AG04450 (cell line): ENCODE measurements at regions not wholly inside any gene's neighbourhood (a gene's known extent, or its start where the extent isn't known, plus 50 kb on each side); places are given as distances from the start of the nearest gene placed in this dataset.

Source experiments
- CTCF ChIA-PET: fragments of 300-600, 350-600 bp; formaldehyde crosslinking; extraction: SDS; loops from one replicate; lab custom pipeline; 2022; ENCODE audit warnings: antibody characterized with exemption, inconsistent platforms; lab: Charles Lee
- POLR2A ChIA-PET: fragments of 350-600 bp; formaldehyde crosslinking; extraction: SDS; loops from one replicate; lab custom pipeline; 2021; ENCODE audit warnings: antibody characterized with exemption, inconsistent platforms; lab: Yijun Ruan, JAX
- DNase-seq: peaks from one replicate; pipeline ENCODE4 v3.0.0-alpha.2; 2011; ENCODE audit warnings: low read depth, low spot score
- H3K27ac ChIP-seq: one replicate; pipeline ENCODE4 v1.5.1; 2012; ENCODE audit warnings: low read depth, low read length, control low read depth
- H3K27me3 ChIP-seq: one replicate; pipeline ENCODE4 v1.6.0; 2012; ENCODE audit warnings: low read length; ENCODE audit not compliant: control insufficient read depth, insufficient read depth
- H3K4me3 ChIP-seq: 2 replicates; pipeline ENCODE4 v1.5.1; 2011; ENCODE audit warnings: mild to moderate bottlenecking, low read depth, low read length, control low read depth
- H3K9me3 ChIP-seq: 2 replicates; pipeline ENCODE4 v1.5.1; 2012; ENCODE audit warnings: low read length; ENCODE audit not compliant: control insufficient read depth, insufficient read depth
- CTCF ChIP-seq: IDR thresholded peaks from 2 replicates; pipeline ENCODE4 v1.5.1; 2011; ENCODE audit warnings: low read depth, low read length, control low read depth, inconsistent platforms

DNA sequence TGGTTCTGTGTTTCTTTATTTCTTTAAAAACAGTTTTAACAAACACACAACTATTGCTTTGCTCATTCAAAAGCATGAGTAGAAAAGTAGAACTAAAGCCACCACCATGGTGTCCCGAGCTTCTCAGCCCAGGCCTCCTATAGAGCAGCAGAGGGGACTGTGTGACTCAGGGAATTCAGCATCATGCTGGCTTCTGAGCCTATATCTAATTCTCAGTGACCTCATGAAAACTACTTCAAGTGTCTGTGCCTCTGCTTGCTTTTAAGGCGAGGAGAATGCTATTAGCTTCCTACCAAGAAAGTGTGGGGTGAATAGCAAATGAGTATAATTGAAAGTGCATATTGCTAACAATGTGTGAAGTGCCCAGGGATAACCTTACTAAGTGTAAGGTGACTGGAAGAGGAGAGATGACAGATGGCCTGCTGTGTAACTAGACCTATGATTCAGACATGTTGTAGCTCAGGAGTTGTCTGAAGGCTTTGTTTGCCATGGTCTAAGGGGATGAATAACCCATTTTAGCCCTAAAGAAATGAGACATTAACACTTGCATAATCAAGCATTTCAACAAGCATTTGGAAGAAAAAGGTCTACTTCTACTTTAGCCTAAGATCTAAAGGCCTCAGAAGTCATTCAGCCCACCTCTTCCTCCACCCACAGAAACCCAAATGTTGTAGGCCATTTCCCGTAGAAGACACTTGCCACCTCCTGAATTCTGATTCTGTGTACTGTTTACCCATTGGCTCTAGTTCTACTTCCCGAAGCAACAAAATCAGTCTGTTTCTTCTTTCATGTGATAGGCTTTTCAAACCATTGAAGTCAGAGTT lies 121.5 kb upstream of the ARG1 start:
- H3K9me3 ChIP-seq, result no peaks in the 10 kb centered on the region
- ChIA-PET POLR2A (no interaction called here), CTCF (interaction anchor here (1.2 kb wide), 1 partner anchor 67 kb away, joined by 4 read pairs; no protein-coding TSS in a partner anchor)
- TF ChIP-seq CTCF, result no peak
- no peak overlapping the region for H3K4me3 ChIP-seq
- DNase-seq, result no peak
- H3K27ac ChIP-seq, result no peak overlapping the region
- peaks cover 3% of the 10 kb centered on the region for H3K27me3 ChIP-seq

DNA sequence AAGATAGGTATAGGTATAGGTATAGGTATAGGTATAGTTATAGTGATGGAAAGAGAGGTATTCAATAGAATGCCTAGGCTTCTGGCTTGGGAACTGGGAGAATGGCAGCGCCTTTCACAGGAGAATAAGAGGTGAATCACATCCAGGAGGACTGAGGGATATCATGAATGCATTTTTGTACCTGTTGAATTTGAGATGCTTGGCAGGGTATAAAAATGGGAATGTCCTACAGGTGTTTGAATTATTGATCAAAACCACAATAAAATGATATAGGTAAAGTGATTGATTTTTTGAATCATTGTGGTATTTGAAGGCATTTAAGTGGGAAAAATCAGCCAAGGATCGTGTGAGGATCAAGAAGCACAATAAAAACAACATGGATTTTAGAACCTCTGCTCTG lies 119.2 kb upstream of the ARG1 start:
- no peak for TF ChIP-seq CTCF
- no peak for DNase-seq
- Histone ChIP-seq H3K27me3 (no peaks in the 10 kb centered on the region), H3K4me3 (no peak overlapping the region), H3K9me3 (no peaks in the 10 kb centered on the region), H3K27ac (no peak overlapping the region)
- ChIA-PET CTCF (no interaction called here), POLR2A (no interaction called here)

GRCh38 chr6:131456565-131456964 lies 116.5 kb upstream of the ARG1 start:
- TF ChIP-seq CTCF, result no peak
- Histone ChIP-seq H3K4me3 (no peak overlapping the region), H3K9me3 (no peaks in the 10 kb centered on the region), H3K27me3 (no peaks in the 10 kb centered on the region), H3K27ac (no peak overlapping the region)
- CTCF ChIA-PET, result no interaction called here
- DNase-seq, result no peak
- POLR2A ChIA-PET, result no interaction called here

DNA sequence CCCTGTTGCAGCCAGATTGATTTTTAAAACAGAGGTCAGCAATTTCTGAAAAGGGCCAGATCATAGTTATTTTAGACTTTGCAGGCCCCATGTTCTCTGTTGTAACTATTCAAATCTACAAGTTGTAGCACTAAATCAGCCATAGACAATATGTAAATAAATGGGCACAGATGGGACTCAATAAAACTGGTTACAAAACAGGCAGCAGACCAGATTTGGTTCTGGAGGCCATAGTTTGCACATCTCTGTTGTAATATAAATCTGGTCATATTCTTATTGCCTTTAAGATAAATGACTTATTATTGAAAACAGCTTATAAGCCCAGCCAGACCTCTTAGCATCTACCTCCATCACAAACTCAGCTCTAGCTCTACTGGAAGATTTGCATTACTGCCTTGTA lies 114.0 kb upstream of the ARG1 start:
- Histone ChIP-seq H3K27me3 (peaks cover 6% of the 10 kb centered on the region), H3K9me3 (no peaks in the 10 kb centered on the region), H3K4me3 (no peak overlapping the region), H3K27ac (no peak overlapping the region)
- CTCF ChIA-PET, result no interaction called here
- POLR2A ChIA-PET, result no interaction called here
- no peak for TF ChIP-seq CTCF
- no peak for DNase-seq

GRCh38 chr6:131460614-131461000 lies 112.4 kb upstream of the ARG1 start:
- no peak for TF ChIP-seq CTCF
- ChIA-PET POLR2A (no interaction called here), CTCF (interaction anchor here (1.0 kb wide), 1 partner anchor 278 kb away, joined by 3 read pairs; no protein-coding TSS in a partner anchor)
- Histone ChIP-seq H3K4me3 (no peak overlapping the region), H3K27ac (no peak overlapping the region), H3K9me3 (no peaks in the 10 kb centered on the region), H3K27me3 (peaks cover 6% of the 10 kb centered on the region)
- no peak for DNase-seq
